Mesenchymal stem cell (in vitro differentiated cells and primary cell): ENCODE measurements at regions not wholly inside any gene's neighbourhood (a gene's known extent, or its start where the extent isn't known, plus 50 kb on each side); places are given as distances from the start of the nearest gene placed in this dataset.

Source experiments
- DNase-seq: peaks from one replicate; pipeline ENCODE4 v3.0.0-alpha.2; 2013
- H2AFZ ChIP-seq: one replicate; pipeline ENCODE4 v1.6.1; 2013; ENCODE audit warnings: low read depth, mild to moderate bottlenecking, control low read depth, inconsistent platforms, low read length, moderate library complexity
- H2AK5ac ChIP-seq: 2 replicates; pipeline ENCODE4 v1.6.1; 2013; ENCODE audit warnings: low read length, moderate library complexity, mild to moderate bottlenecking, inconsistent platforms; ENCODE audit not compliant: severe bottlenecking
- H2BK120ac ChIP-seq: one replicate; pipeline ENCODE4 v1.6.1; 2013; ENCODE audit warnings: low read depth, mild to moderate bottlenecking, inconsistent platforms, low read length, moderate library complexity
- H2BK12ac ChIP-seq, 2 experiments: one replicate each; pipeline ENCODE4 v1.6.1; 2013; ENCODE audit warnings: inconsistent platforms in 2 of 2, low read length in 2 of 2, mild to moderate bottlenecking in 2 of 2, moderate library complexity in 2 of 2, control low read depth in 1 of 2
- H2BK15ac ChIP-seq: one replicate; pipeline ENCODE4 v1.6.1; 2013; ENCODE audit warnings: mild to moderate bottlenecking, low read depth, inconsistent platforms; ENCODE audit not compliant: poor library complexity, severe bottlenecking
- H2BK5ac ChIP-seq: 2 replicates; pipeline ENCODE4 v1.6.1; 2013; ENCODE audit warnings: low read depth, mild to moderate bottlenecking, low read length, control low read depth, inconsistent platforms; ENCODE audit not compliant: poor library complexity, severe bottlenecking
- H3K14ac ChIP-seq, 2 experiments: one replicate each; pipeline ENCODE4 v1.6.1; 2013; ENCODE audit warnings: inconsistent platforms in 2 of 2, low read length in 2 of 2, control low read depth in 1 of 2, mild to moderate bottlenecking in 1 of 2, moderate library complexity in 1 of 2
- H3K18ac ChIP-seq, 2 experiments: one replicate each; pipeline ENCODE4 v1.6.1; 2013; ENCODE audit warnings: inconsistent platforms in 2 of 2, low read length in 2 of 2, control low read depth in 1 of 2, low read depth in 1 of 2, mild to moderate bottlenecking in 1 of 2
- H3K23ac ChIP-seq, 2 experiments: one replicate each; pipeline ENCODE4 v1.6.1; 2013; ENCODE audit warnings: inconsistent platforms in 2 of 2, low read length in 2 of 2, mild to moderate bottlenecking in 2 of 2, moderate library complexity in 2 of 2, control low read depth in 1 of 2
- H3K27ac ChIP-seq: 2 replicates; pipeline ENCODE4 v1.5.1; 2013; ENCODE audit warnings: mild to moderate bottlenecking, moderate library complexity, low read length, control low read depth, inconsistent platforms; ENCODE audit not compliant: poor library complexity, severe bottlenecking
- H3K27me3 ChIP-seq, 2 experiments: 2 replicates each; pipeline versions ENCODE4 v1.6.1 to v1.7.0; 2013; ENCODE audit warnings: low read length in 2 of 2, mild to moderate bottlenecking in 2 of 2, moderate library complexity in 2 of 2, control low read depth in 1 of 2, inconsistent platforms in 1 of 2; ENCODE audit not compliant: control insufficient read depth in 1 of 2, insufficient read depth in 1 of 2
- H3K36me3 ChIP-seq, 2 experiments: 2 replicates each; pipeline versions ENCODE4 v1.6.1 to v1.7.0; 2013; ENCODE audit warnings: low read length in 2 of 2, control low read depth in 1 of 2, inconsistent platforms in 1 of 2, low read depth in 1 of 2, mild to moderate bottlenecking in 1 of 2; ENCODE audit not compliant: insufficient read depth in 2 of 2, control insufficient read depth in 1 of 2
- H3K4ac ChIP-seq, 2 experiments: one replicate each; pipeline ENCODE4 v1.6.1; 2013; ENCODE audit warnings: inconsistent platforms in 2 of 2, low read length in 2 of 2, mild to moderate bottlenecking in 2 of 2, moderate library complexity in 2 of 2, control low read depth in 1 of 2, low read depth in 1 of 2
- H3K4me1 ChIP-seq: 2 replicates; pipeline ENCODE4 v1.6.1; 2013; ENCODE audit warnings: low read depth, low read length, control low read depth; ENCODE audit not compliant: control insufficient read depth, insufficient read depth
- H3K4me2 ChIP-seq: 2 replicates; pipeline ENCODE4 v1.6.1; 2013; ENCODE audit warnings: low read length, mild to moderate bottlenecking, inconsistent platforms; ENCODE audit not compliant: poor library complexity, severe bottlenecking
- H3K4me3 ChIP-seq, 2 experiments: 2 replicates each; pipeline versions ENCODE4 v1.5.1 to v1.7.0; 2013; ENCODE audit warnings: low read length in 2 of 2, mild to moderate bottlenecking in 2 of 2, control low read depth in 1 of 2, low read depth in 1 of 2; ENCODE audit not compliant: insufficient read depth in 1 of 2
- H3K79me1 ChIP-seq: replicated peaks from 2 replicates; pipeline ENCODE4 v1.6.1; 2013; ENCODE audit warnings: mild to moderate bottlenecking, control low read depth, low read length, inconsistent platforms; ENCODE audit not compliant: poor library complexity, severe bottlenecking
- H3K9ac ChIP-seq: 2 replicates; pipeline ENCODE4 v1.7.0; 2013; ENCODE audit warnings: mild to moderate bottlenecking, low read length, moderate library complexity
- H3K9me3 ChIP-seq: 2 replicates; pipeline ENCODE4 v1.7.0; 2013; ENCODE audit warnings: mild to moderate bottlenecking, low read length; ENCODE audit not compliant: control insufficient read depth
- H4K8ac ChIP-seq: one replicate; pipeline ENCODE4 v1.6.1; 2013; ENCODE audit warnings: inconsistent platforms, mild to moderate bottlenecking, low read length, moderate library complexity
- H4K91ac ChIP-seq: one replicate; pipeline ENCODE4 v1.6.1; 2013; ENCODE audit warnings: mild to moderate bottlenecking, low read length, inconsistent platforms
- WGBS: methylation state at CpG from one replicate; pipeline ENCODE4 v1.1.7; 2013; ENCODE audit warnings: mixed read lengths; 5-methylcytosine and 5-hydroxymethylcytosine counted together

DNA sequence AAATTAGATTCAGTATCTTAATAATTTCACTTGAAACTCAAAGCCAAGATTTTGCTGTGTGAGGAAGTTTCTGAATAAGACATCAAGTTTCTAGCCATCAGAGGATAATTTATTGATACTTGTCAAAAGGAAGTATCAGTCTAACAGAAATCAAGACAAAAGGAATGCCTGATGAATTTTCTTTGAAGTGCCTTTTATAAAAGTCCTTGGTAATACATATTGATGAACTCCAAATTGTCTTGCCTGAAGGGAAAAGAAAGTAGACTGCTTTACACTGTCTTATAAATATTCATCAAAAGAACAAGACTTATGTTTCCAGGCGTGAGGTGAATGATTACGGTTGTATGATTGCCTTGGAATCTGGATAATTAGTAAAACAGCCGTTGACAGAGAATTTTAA lies 986.0 kb upstream of the MAP3K7 start:
- Histone ChIP-seq H2AFZ (no peak overlapping the region), H3K9me3 (no peaks in the 10 kb centered on the region), H4K8ac (no peak overlapping the region), H3K23ac (no peak overlapping the region), H3K9ac (no peak overlapping the region), H3K4me2 (no peak overlapping the region), H2BK5ac (no peak overlapping the region), H4K91ac (no peak overlapping the region), H2AK5ac (no peak overlapping the region), H3K4me3 (no peak overlapping the region), H3K79me1 (no peaks in the 10 kb centered on the region), H3K36me3 (no peaks in the 10 kb centered on the region), H3K14ac (no peak overlapping the region), H3K18ac (no peak overlapping the region), H3K27me3 (no peaks in the 10 kb centered on the region), H2BK15ac (no peak overlapping the region), H2BK120ac (no peak overlapping the region), H3K4me1 (no peaks in the 10 kb centered on the region), H3K27ac (no peak overlapping the region), H3K4ac (no peak overlapping the region), H2BK12ac (no peak overlapping the region)
- DNase-seq: no peak
- 97% methylated on average over 3 of the region's 3 CpGs for WGBS

DNA sequence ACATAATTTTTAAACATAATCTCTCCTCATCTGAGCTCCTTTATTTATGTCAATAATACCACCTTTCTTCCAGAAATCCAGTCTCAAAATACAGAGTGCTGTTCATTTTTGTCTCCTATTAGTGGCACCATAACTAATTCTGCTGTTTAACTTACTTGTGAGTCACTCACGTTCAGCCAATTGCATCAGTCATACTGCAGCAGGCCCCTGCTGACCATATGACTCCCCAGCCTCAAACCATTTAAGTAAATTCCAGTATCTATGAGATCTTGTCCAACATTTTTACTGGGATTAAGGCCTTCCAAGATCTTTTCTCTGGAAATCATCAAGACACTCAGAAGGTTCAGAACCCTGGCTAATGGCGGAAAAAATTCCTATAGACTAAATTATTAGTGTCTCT lies 982.2 kb upstream of the MAP3K7 start:
- no peaks in the 10 kb centered on the region for H3K27me3 ChIP-seq
- DNase-seq: peak; percentile 40
- no peak overlapping the region for H3K14ac ChIP-seq
- H3K23ac ChIP-seq: no peak overlapping the region
- H3K36me3 ChIP-seq: no peaks in the 10 kb centered on the region
- H2BK5ac ChIP-seq: no peak overlapping the region
- H3K4me1 ChIP-seq: no peaks in the 10 kb centered on the region
- H3K4me2 ChIP-seq: no peak overlapping the region
- H3K9me3 ChIP-seq: peaks cover 3% of the 10 kb centered on the region
- H4K8ac ChIP-seq: no peak overlapping the region
- no peak overlapping the region for H2BK15ac ChIP-seq
- H3K79me1 ChIP-seq: no peaks in the 10 kb centered on the region
- H2AFZ ChIP-seq: no peak overlapping the region
- H3K18ac ChIP-seq: no peak overlapping the region
- no peak overlapping the region for H3K9ac ChIP-seq
- H3K27ac ChIP-seq: no peak overlapping the region
- H2BK12ac ChIP-seq: no peak overlapping the region
- H2BK120ac ChIP-seq: no peak overlapping the region
- H4K91ac ChIP-seq: no peak overlapping the region
- H3K4ac ChIP-seq: no peak overlapping the region
- WGBS: 67% methylated on average over 1 of the region's 2 CpGs
- H3K4me3 ChIP-seq: no peak overlapping the region
- H2AK5ac ChIP-seq: no peak overlapping the region

DNA sequence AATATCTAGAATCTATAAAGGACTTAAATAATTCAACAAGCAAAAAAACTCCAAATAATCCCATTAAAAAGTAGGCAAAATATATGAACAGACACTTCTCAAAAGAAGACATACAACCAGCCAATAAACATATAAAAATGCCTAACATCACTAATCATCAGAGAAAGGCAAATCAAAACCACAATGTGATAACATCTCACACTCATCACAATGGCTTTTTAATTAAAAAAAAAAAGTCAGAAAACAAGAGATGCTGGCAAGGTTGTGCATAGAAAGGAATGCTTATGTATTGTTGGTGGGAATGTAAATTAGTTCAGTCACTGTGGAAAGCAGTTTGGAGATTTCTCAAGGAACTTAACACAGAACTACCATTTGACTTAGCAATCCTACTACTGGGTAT lies 979.6 kb upstream of the MAP3K7 start:
- no peaks in the 10 kb centered on the region for H3K27me3 ChIP-seq
- H2BK12ac ChIP-seq: no peak overlapping the region
- no peak overlapping the region for H2BK15ac ChIP-seq
- DNase-seq: peak; percentile 3
- H3K4ac ChIP-seq: no peak overlapping the region
- no peak overlapping the region for H4K8ac ChIP-seq
- no peaks in the 10 kb centered on the region for H3K4me1 ChIP-seq
- no peak overlapping the region for H3K27ac ChIP-seq
- no peak overlapping the region for H3K9ac ChIP-seq
- no peak overlapping the region for H3K14ac ChIP-seq
- H2AK5ac ChIP-seq: no peak overlapping the region
- no peak overlapping the region for H2BK5ac ChIP-seq
- H3K36me3 ChIP-seq: no peaks in the 10 kb centered on the region
- no peak overlapping the region for H3K4me3 ChIP-seq
- no peak overlapping the region for H3K23ac ChIP-seq
- H3K18ac ChIP-seq: no peak overlapping the region
- no peak overlapping the region for H3K4me2 ChIP-seq
- H2BK120ac ChIP-seq: no peak overlapping the region
- no peak overlapping the region for H4K91ac ChIP-seq
- peaks cover 3% of the 10 kb centered on the region for H3K9me3 ChIP-seq
- no peaks in the 10 kb centered on the region for H3K79me1 ChIP-seq
- H2AFZ ChIP-seq: no peak overlapping the region

DNA sequence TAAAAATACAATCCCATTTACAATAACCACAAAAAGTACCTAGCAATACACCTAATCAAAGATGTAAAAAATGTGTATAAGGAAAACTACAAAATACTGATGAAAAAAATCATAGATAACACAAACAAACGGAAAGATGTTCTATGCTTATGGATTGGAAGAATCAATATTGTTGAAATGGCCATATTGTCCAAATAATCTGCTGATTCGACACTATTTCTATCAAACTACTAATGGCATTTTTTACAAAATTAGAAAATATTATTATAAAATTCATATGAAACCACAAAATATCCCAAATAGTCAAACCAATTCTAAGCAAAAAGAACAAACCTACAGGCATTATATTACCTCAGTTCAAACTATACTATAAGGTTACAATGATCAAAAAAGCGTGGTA lies 978.3 kb upstream of the MAP3K7 start:
- Histone ChIP-seq H4K91ac (no peak overlapping the region), H2AFZ (no peak overlapping the region), H3K79me1 (no peaks in the 10 kb centered on the region), H2BK5ac (peak overlapping the region; percentile 25), H3K27me3 (no peaks in the 10 kb centered on the region), H3K9me3 (peaks cover 3% of the 10 kb centered on the region), H3K4ac (no peak overlapping the region), H3K36me3 (no peaks in the 10 kb centered on the region), H4K8ac (no peak overlapping the region), H3K4me3 (no peak overlapping the region), H3K4me2 (no peak overlapping the region), H3K9ac (no peak overlapping the region), H2BK120ac (no peak overlapping the region), H3K14ac (no peak overlapping the region), H2BK15ac (no peak overlapping the region), H2BK12ac (no peak overlapping the region), H3K27ac (no peak overlapping the region), H3K23ac (no peak overlapping the region), H3K4me1 (no peaks in the 10 kb centered on the region), H2AK5ac (no peak overlapping the region), H3K18ac (no peak overlapping the region)
- WGBS: 29% methylated on average over 1 of the region's 3 CpGs
- no peak for DNase-seq
